Thymus (tissue), 11 donors: ENCODE measurements at regions not wholly inside any gene's neighbourhood (a gene's known extent, or its start where the extent isn't known, plus 50 kb on each side); places are given as distances from the start of the nearest gene placed in this dataset.

Source experiments
- DNase-seq, 9 donors: peaks; one replicate each; pipeline ENCODE4 v3.0.0-alpha.2; 2013; ENCODE audit warnings: low spot score in 9 of 9, low read depth in 6 of 9, missing footprints in 1 of 9
- H3K27ac ChIP-seq, 2 donors: one replicate each; pipeline ENCODE4 v1.5.1; 2013; ENCODE audit warnings: control low read depth in 1 of 2, low read depth in 1 of 2, low read length in 1 of 2, mild to moderate bottlenecking in 1 of 2, moderate library complexity in 1 of 2
- H3K27me3 ChIP-seq, 2 donors: one replicate each; pipeline ENCODE4 v1.5.1; 2013; ENCODE audit warnings: low read length in 1 of 2; ENCODE audit not compliant: control insufficient read depth in 2 of 2, insufficient read depth in 1 of 2
- H3K36me3 ChIP-seq, 2 donors: one replicate each; pipeline ENCODE4 v1.5.1; 2013; ENCODE audit warnings: low read length in 1 of 2, mild to moderate bottlenecking in 1 of 2, moderate library complexity in 1 of 2; ENCODE audit not compliant: control insufficient read depth in 2 of 2, insufficient read depth in 2 of 2
- H3K4me1 ChIP-seq, 2 donors: one replicate each; pipeline ENCODE4 v1.5.1; 2013; ENCODE audit warnings: low read length in 2 of 2; ENCODE audit not compliant: control insufficient read depth in 2 of 2, insufficient read depth in 2 of 2
- H3K4me3 ChIP-seq, 2 donors: one replicate each; pipeline ENCODE4 v1.5.1; 2013; ENCODE audit warnings: low read length in 2 of 2, control low read depth in 1 of 2, mild to moderate bottlenecking in 1 of 2
- H3K9me3 ChIP-seq, 2 donors: one replicate each; pipeline ENCODE4 v1.5.1; 2013; ENCODE audit warnings: low read length in 1 of 2, mild to moderate bottlenecking in 1 of 2; ENCODE audit not compliant: control insufficient read depth in 2 of 2, insufficient read depth in 1 of 2
- WGBS: extraction: QIAGEN DNeasy Blood & Tissue Kit; methylation state at CpG from one replicate; pipeline ENCODE4 v1.1.7; 2013; 5-methylcytosine and 5-hydroxymethylcytosine counted together
- donor health status: healthy.

DNA sequence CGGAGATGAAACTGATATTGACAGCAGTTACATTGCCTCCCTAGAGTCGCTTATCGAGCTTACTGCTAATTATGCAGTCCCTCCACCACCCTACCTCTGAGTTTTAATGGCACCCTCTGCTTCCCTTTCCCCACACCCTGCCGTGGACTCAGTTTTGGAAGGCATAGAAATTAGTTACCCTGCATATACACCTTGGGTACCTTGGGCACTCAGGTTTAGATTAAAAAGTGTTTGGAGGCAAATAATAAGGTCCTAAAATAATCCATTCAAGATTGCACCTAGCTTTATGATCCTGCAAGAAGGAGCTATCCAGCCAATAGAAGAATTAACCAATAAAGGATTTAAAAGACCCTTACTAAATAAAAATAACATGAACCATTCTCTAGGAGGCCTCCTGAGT lies 117.8 kb upstream of the AGBL1 start:
- H3K4me3 ChIP-seq = no peak overlapping the region
- no peak for DNase-seq

DNA sequence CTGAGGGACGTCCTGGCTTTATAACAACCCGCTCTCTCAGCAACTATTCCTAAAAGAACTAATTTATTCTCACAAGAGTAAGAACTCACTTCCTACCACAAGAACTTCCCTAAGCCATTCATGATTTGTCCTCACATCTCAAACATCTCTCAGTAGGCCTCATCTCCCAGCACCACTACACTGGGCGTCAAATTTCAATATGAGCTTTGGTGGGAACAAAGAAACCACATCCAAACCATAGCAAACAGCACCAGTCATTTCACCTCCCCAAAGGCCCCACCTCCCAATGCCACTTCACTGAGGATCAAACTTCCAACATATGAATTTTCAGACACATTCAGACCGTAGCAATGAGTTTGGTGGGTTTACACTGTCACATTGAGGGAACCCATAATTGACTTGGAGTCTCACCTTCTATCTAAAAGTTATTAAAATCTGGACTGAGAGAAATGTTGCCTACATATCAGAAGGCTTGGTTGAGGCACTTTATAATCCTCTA lies 116.4 kb upstream of the AGBL1 start:
- DNase-seq = no peak
- H3K4me1 ChIP-seq = no peaks in the 10 kb centered on the region
- no peaks in the 10 kb centered on the region for H3K36me3 ChIP-seq
- no peak overlapping the region for H3K27ac ChIP-seq
- H3K27me3 ChIP-seq = no peaks in the 10 kb centered on the region
- H3K4me3 ChIP-seq = no peak overlapping the region
- whole genome bisulfite sequencing = 54% methylated on average over 4 of the region's 4 CpGs
- H3K9me3 ChIP-seq = no peaks in the 10 kb centered on the region

More for the DNA sequence above, 117.8 kb upstream of the AGBL1 start:
- H3K9me3 ChIP-seq = no peaks in the 10 kb centered on the region
- WGBS = 70% methylated on average over 4 of the region's 4 CpGs
- no peaks in the 10 kb centered on the region for H3K27me3 ChIP-seq
- no peaks in the 10 kb centered on the region for H3K36me3 ChIP-seq
- H3K4me1 ChIP-seq = no peaks in the 10 kb centered on the region
- H3K27ac ChIP-seq = no peak overlapping the region

DNA sequence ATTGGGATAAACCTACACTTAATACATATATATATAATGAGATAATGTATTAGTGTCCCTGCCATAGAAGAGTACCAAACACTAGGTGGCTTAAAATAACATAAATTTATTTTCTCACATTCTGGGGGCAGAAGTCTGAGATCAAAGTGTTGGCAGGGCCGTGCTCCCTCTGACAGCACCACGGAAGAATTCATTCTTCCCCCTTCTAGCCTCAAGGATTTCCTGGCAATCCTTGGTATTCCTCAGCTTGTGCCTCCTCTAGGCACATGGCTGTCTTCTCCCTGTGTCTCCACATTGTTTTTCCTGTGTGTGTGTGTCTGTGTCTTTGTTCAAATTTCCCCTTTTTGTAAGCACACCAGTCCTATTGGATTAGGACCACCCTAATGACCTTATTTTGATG lies 115.2 kb upstream of the AGBL1 start:
- Histone ChIP-seq H3K27me3 (no peaks in the 10 kb centered on the region), H3K9me3 (no peaks in the 10 kb centered on the region), H3K4me3 (no peak overlapping the region), H3K27ac (no peak overlapping the region), H3K36me3 (no peaks in the 10 kb centered on the region), H3K4me1 (no peaks in the 10 kb centered on the region)
- DNase-seq = no peak
- WGBS = 89% methylated on average over 2 of the region's 2 CpGs

DNA sequence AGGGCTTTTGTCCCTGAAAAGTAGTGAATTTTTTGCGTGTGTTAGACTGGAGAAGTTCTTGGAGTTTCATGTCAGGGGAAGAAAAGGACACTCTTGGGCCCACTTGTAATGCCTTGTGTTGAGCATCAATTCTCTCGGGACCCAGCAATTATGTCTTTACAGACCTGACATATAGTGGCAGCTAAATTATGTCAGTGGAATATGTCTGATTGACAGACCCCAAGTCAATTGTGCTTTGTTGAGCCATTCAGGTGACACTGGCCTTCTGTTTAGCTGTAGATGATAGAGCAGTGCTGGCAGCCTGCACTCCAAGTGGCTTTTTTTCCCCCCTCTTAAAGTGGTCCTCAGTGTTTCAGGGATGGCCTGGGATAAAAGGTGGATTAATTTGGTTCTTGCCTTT lies 112.1 kb upstream of the AGBL1 start:
- no peaks in the 10 kb centered on the region for H3K4me1 ChIP-seq
- H3K9me3 ChIP-seq = no peaks in the 10 kb centered on the region
- no peak overlapping the region for H3K27ac ChIP-seq
- no peak overlapping the region for H3K4me3 ChIP-seq
- WGBS = 48% methylated on average over 2 of the region's 2 CpGs
- no peaks in the 10 kb centered on the region for H3K36me3 ChIP-seq
- H3K27me3 ChIP-seq = no peaks in the 10 kb centered on the region
- no peak for DNase-seq

DNA sequence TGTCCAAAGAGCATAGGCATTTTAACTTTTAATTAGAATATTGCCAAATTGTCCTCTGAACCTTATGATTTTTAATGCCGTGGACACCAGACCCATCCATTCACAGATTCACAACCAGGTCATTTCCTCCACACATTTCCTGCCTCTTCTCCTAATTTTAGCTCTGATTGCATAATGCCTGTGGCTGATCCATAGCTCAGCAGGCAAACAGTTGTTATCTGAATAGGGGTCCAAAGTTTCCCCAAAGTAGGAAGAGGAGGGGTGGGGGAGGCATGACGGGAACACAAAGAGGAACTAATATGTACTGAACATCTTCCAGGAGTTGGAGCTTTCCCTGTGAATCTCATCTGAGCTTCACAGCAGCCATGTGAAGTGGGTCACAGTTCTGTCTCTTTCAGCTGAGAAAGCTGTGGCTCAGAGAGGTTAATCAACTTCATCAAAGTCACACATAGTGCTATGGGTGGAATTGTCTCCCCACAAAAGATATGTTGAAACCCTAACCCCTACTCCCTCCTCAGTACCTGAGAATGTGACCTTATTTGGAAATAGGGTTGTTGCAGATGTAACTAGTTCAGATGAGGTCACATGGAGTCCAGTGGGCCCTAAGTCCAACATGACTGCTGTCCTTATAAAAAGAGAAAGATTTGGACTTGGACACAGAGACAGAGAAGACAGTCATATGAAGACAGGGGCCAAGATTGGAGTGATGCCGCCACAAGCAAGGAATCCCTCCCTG lies 106.7 kb upstream of the AGBL1 start:
- Histone ChIP-seq H3K9me3 (no peaks in the 10 kb centered on the region), H3K27me3 (no peaks in the 10 kb centered on the region), H3K27ac (no peak overlapping the region), H3K36me3 (no peaks in the 10 kb centered on the region), H3K4me3 (no peak overlapping the region), H3K4me1 (no peaks in the 10 kb centered on the region)
- WGBS = 54% methylated on average over 3 of the region's 3 CpGs
- DNase-seq = no peak

DNA sequence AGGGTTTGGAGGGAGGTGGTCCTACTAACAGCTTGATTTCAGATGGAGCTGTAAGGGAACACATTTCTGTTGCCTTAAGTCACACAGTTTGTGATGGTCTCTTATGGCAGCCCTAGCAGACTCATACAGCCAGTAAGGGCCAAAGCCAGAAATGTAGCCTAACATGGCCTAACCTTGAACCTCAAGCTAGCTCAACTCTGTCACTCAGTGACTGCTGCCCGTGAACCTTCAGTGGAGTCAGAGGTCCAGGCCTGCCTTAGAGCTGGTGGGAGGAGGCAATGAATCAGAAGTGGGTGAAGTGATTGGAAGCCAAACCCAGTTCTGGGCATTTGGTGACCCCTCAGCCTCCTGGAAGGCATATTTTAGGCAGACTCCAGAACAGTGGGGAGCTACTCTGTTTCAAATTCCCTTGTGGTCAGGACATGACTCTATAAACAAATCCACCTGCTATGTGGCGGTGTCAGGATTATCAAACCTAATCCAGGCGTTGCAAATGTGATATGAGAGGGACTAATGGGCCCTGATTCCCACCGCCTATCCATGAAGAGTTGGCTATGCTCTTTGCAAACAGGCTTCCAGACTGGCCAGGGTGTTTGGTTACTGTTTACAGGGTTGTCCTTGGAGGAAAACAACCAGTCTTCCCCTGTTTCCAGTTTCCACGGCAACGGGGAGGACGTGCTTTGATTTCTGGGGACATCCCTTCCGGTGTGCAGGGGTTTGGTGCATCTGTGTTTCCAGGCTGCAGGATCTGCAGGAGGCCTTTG lies 105.9 kb upstream of the AGBL1 start:
- WGBS = 79% methylated on average over 8 of the region's 8 CpGs
- no peak for DNase-seq
- no peaks in the 10 kb centered on the region for H3K9me3 ChIP-seq
- H3K36me3 ChIP-seq = no peaks in the 10 kb centered on the region
- no peak overlapping the region for H3K27ac ChIP-seq
- H3K4me1 ChIP-seq = no peaks in the 10 kb centered on the region
- H3K4me3 ChIP-seq = no peak overlapping the region
- H3K27me3 ChIP-seq = no peaks in the 10 kb centered on the region

DNA sequence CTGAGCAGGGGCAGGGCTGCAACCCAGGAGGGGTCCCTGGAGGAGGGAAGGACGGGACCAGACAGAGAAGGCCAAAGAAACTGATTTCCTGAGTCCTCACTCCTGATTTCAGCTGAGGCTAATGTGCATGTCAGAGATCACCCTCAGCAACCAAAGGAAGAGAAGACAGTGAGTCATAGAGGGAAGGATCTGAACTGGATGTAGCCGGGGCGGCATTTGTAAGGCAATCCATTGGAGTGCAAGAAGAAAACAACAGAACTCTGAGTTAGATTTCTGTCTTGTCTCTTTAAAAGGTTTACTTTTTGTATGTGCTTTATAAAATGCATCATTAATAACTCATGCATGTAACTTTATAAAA lies 105.3 kb upstream of the AGBL1 start:
- Histone ChIP-seq H3K27ac (no peak overlapping the region), H3K9me3 (no peaks in the 10 kb centered on the region), H3K4me3 (no peak overlapping the region), H3K4me1 (no peaks in the 10 kb centered on the region), H3K27me3 (no peaks in the 10 kb centered on the region), H3K36me3 (no peaks in the 10 kb centered on the region)
- WGBS = 30% methylated on average over 3 of the region's 3 CpGs
- no peak for DNase-seq

DNA sequence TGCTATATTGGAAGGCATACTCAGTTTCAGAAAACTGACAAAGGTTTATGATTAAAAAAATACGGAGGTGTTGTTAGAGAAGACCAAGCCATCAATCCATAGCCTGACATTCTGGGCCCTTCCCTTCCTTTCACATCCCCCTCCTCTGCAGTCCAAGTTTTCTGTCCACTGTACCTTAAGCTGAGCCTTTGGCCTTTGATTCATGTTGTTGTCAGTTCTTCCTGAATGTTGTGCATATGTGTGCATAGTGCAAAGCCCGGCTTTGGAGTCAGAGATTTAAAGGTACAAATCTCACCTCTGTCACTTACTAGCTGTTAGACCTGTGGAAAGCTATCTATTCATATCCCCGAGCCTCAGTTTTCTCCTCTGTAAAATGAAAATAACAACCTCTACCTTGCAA lies 104.9 kb upstream of the AGBL1 start:
- Histone ChIP-seq H3K27ac (no peak overlapping the region), H3K4me3 (no peak overlapping the region), H3K4me1 (no peaks in the 10 kb centered on the region), H3K9me3 (no peaks in the 10 kb centered on the region), H3K36me3 (no peaks in the 10 kb centered on the region), H3K27me3 (no peaks in the 10 kb centered on the region)
- 83% methylated on average over 3 of the region's 3 CpGs for WGBS
- DNase-seq = no peak

DNA sequence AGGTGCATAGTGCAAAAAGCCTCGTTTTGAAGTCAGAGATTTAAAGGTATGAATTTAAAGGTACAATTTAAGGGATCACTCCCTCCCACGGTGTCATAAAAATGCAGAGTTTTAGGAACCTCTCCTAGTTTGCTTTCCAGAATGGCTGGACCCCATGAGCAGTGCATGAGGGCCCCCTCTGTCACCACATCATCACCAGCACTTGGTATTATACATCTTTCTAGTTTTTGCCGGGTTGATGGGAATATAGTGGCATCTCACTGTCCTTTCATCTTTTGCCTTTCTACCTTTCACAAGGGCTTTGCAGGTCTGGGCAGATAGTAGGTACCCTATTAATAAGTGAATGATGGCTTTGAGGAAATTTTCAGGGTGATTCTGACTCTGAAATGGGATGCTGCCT lies 103.6 kb upstream of the AGBL1 start:
- WGBS = 90% methylated on average over 3 of the region's 3 CpGs
- no peaks in the 10 kb centered on the region for H3K4me1 ChIP-seq

More for the DNA sequence above, 103.6 kb upstream of the AGBL1 start:
- no peak overlapping the region for H3K4me3 ChIP-seq
- H3K27me3 ChIP-seq = no peaks in the 10 kb centered on the region
- no peak overlapping the region for H3K27ac ChIP-seq
- no peaks in the 10 kb centered on the region for H3K9me3 ChIP-seq
- DNase-seq = no peak
- H3K36me3 ChIP-seq = no peaks in the 10 kb centered on the region
